ENCODE measurements at regions not wholly inside any gene's neighbourhood (a gene's known extent, or its start where the extent isn't known, plus 50 kb on each side); places are given as distances from the start of the nearest gene placed in this dataset.
"Not testable (repeated sequence)": the region's sequence is repeated elsewhere in the genome, so short reads cannot be mapped to it uniquely, and the experiment has no call there.

GRCh38 chr1:234892642-234893041 lies 236.0 kb downstream of the TOMM20 start:
- TF ChIP-seq SPI1 (IDR thresholded peaks at IDR 0.05; ENCODE audit: borderline replicate concordance, low read depth) (no peak), GABPA (IDR thresholded peaks at IDR 0.05; ENCODE audit: low read depth) (no peak), POLR2AphosphoS5 (IDR thresholded peaks at IDR 0.05; ENCODE audit: low read depth) (no peak)
- TF ChIP-seq, protein P1, sequence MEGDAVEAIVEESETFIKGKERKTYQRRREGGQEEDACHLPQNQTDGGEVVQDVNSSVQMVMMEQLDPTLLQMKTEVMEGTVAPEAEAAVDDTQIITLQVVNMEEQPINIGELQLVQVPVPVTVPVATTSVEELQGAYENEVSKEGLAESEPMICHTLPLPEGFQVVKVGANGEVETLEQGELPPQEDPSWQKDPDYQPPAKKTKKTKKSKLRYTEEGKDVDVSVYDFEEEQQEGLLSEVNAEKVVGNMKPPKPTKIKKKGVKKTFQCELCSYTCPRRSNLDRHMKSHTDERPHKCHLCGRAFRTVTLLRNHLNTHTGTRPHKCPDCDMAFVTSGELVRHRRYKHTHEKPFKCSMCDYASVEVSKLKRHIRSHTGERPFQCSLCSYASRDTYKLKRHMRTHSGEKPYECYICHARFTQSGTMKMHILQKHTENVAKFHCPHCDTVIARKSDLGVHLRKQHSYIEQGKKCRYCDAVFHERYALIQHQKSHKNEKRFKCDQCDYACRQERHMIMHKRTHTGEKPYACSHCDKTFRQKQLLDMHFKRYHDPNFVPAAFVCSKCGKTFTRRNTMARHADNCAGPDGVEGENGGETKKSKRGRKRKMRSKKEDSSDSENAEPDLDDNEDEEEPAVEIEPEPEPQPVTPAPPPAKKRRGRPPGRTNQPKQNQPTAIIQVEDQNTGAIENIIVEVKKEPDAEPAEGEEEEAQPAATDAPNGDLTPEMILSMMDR (IDR thresholded peaks at IDR 0.05; ENCODE audit: insufficient read depth, low read length) = no peak
- TF ChIP-seq, protein P2, sequence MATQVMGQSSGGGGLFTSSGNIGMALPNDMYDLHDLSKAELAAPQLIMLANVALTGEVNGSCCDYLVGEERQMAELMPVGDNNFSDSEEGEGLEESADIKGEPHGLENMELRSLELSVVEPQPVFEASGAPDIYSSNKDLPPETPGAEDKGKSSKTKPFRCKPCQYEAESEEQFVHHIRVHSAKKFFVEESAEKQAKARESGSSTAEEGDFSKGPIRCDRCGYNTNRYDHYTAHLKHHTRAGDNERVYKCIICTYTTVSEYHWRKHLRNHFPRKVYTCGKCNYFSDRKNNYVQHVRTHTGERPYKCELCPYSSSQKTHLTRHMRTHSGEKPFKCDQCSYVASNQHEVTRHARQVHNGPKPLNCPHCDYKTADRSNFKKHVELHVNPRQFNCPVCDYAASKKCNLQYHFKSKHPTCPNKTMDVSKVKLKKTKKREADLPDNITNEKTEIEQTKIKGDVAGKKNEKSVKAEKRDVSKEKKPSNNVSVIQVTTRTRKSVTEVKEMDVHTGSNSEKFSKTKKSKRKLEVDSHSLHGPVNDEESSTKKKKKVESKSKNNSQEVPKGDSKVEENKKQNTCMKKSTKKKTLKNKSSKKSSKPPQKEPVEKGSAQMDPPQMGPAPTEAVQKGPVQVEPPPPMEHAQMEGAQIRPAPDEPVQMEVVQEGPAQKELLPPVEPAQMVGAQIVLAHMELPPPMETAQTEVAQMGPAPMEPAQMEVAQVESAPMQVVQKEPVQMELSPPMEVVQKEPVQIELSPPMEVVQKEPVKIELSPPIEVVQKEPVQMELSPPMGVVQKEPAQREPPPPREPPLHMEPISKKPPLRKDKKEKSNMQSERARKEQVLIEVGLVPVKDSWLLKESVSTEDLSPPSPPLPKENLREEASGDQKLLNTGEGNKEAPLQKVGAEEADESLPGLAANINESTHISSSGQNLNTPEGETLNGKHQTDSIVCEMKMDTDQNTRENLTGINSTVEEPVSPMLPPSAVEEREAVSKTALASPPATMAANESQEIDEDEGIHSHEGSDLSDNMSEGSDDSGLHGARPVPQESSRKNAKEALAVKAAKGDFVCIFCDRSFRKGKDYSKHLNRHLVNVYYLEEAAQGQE (IDR thresholded peaks at IDR 0.05; ENCODE audit: insufficient replicate concordance, low read depth) = no peak
- DNase-seq (ENCODE audit: low read depth in 1 of 2, low spot score in 1 of 2) = no peak
- no peaks in the 10 kb centered on the region for H3K27me3 ChIP-seq (ENCODE audit: insufficient read depth, poor library complexity, severe bottlenecking)
- H3K27ac ChIP-seq (replicated peaks) = no peak overlapping the region
- H3K4me3 ChIP-seq (replicated peaks; ENCODE audit: insufficient read depth, low read length) = no peak overlapping the region

- TF ChIP-seq, protein P2 (IDR thresholded peaks at IDR 0.05; ENCODE audit: insufficient replicate concordance, low read depth) = no peak
- TF ChIP-seq, protein P1 (IDR thresholded peaks at IDR 0.05; ENCODE audit: insufficient read depth, low read length) = no peak
- TF ChIP-seq GABPA (IDR thresholded peaks at IDR 0.05; ENCODE audit: low read depth) = no peak
- TF ChIP-seq SPI1 (IDR thresholded peaks at IDR 0.05; ENCODE audit: borderline replicate concordance, low read depth) = no peak
- Histone ChIP-seq H3K27me3 (ENCODE audit: insufficient read depth, poor library complexity, severe bottlenecking) (no peaks in the 10 kb centered on the region), H3K27ac (replicated peaks) (no peak overlapping the region), H3K4me3 (replicated peaks; ENCODE audit: insufficient read depth, low read length) (no peak overlapping the region)
- DNase-seq (ENCODE audit: low read depth in 1 of 2, low spot score in 1 of 2) = no peak
Observed at GRCh38 chr1:234891427-234891826, 237.2 kb downstream of the TOMM20 start.

- TF ChIP-seq, protein P1 (IDR thresholded peaks at IDR 0.05; ENCODE audit: insufficient read depth, low read length) = no peak
- TF ChIP-seq POLR2AphosphoS5 (IDR thresholded peaks at IDR 0.05; ENCODE audit: low read depth) (no peak), SPI1 (IDR thresholded peaks at IDR 0.05; ENCODE audit: borderline replicate concordance, low read depth) (no peak), GABPA (IDR thresholded peaks at IDR 0.05; ENCODE audit: low read depth) (no peak)
- TF ChIP-seq, protein P2 (IDR thresholded peaks at IDR 0.05; ENCODE audit: insufficient replicate concordance, low read depth) = no peak
- DNase-seq (ENCODE audit: low read depth in 1 of 2, low spot score in 1 of 2) = no peak
- H3K27me3 ChIP-seq (ENCODE audit: insufficient read depth, poor library complexity, severe bottlenecking) = no peaks in the 10 kb centered on the region
- H3K4me3 ChIP-seq (replicated peaks; ENCODE audit: insufficient read depth, low read length) = no peak overlapping the region
- H3K27ac ChIP-seq (replicated peaks) = no peak overlapping the region
Observed at GRCh38 chr1:234889643-234890042, 239.0 kb downstream of the TOMM20 start.

DNA sequence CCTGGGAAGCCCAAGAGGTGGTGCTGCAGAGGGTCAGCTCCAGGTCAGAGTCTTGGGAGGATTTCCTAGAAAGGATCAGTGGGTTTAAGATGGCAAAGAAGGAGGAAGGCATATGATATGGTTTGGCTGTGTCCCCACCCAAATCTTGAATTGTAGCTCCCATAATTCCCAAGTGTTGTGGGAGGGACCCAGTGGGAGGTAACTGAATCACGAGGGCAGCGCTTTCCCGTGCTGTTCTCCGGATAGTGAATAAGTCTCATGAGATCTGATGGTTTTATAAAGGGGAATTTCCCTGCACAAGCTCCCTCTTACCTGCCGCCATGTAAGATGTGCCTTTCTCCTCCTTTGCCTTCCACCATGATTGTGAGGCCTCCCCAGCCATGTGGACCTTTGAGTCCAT lies 240.4 kb downstream of the TOMM20 start:
- H3K4me3 ChIP-seq (replicated peaks; ENCODE audit: insufficient read depth, low read length); H3K27me3 ChIP-seq (ENCODE audit: insufficient read depth, poor library complexity, severe bottlenecking): not testable (repeated sequence)

More for the DNA sequence above, 240.4 kb downstream of the TOMM20 start:
- not testable (repeated sequence) for H3K27ac ChIP-seq (replicated peaks); DNase-seq (ENCODE audit: low read depth in 1 of 2, low spot score in 1 of 2)

Data from HL-60 (cell line).